DND-41 (cell line): ENCODE measurements at regions not wholly inside any gene's neighbourhood (a gene's known extent, or its start where the extent isn't known, plus 50 kb on each side); places are given as distances from the start of the nearest gene placed in this dataset.

Experiments
- EZH2 ChIP-seq: IDR thresholded peaks from 3 replicates; pipeline ENCODE4 v1.6.1; 2012; ENCODE audit warnings: borderline replicate concordance, low read depth, mild to moderate bottlenecking, moderate library complexity, low read length, inconsistent platforms; ENCODE audit not compliant: severe bottlenecking
- TF ChIP-seq, protein P1 (sequence below): IDR thresholded peaks from 2 replicates; pipeline ENCODE4 v1.5.1; 2012; ENCODE audit warnings: borderline replicate concordance, low read length, moderate library complexity, mild to moderate bottlenecking; ENCODE audit not compliant: poor library complexity, severe bottlenecking; ENCODE audit errors: extremely low read depth

DNA sequence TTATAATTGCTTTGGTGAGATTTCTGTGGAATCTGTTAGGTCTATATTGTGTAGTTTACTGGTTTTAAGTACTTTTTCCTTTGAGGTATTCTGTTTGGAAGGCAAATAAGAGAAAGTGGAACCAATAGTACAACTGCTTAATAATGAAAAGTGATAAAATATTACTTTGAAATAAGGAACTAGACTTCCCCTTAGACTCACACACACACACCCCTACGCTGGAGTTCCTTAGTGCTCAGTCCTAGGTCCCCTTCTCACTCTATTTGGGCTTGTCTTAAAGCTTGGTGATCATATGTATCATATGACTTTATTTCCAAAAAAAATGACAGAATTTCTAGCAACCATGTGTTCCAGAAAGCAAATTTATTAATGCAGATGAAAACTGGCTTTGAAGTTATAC is 494.0 kb upstream of the TGFBR2 start:
- TF ChIP-seq EZH2: no peak
- TF ChIP-seq, protein P1, sequence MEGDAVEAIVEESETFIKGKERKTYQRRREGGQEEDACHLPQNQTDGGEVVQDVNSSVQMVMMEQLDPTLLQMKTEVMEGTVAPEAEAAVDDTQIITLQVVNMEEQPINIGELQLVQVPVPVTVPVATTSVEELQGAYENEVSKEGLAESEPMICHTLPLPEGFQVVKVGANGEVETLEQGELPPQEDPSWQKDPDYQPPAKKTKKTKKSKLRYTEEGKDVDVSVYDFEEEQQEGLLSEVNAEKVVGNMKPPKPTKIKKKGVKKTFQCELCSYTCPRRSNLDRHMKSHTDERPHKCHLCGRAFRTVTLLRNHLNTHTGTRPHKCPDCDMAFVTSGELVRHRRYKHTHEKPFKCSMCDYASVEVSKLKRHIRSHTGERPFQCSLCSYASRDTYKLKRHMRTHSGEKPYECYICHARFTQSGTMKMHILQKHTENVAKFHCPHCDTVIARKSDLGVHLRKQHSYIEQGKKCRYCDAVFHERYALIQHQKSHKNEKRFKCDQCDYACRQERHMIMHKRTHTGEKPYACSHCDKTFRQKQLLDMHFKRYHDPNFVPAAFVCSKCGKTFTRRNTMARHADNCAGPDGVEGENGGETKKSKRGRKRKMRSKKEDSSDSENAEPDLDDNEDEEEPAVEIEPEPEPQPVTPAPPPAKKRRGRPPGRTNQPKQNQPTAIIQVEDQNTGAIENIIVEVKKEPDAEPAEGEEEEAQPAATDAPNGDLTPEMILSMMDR: no peak
